Lower lobe of right lung (tissue), 2 donors: ENCODE measurements at regions not wholly inside any gene's neighbourhood (a gene's known extent, or its start where the extent isn't known, plus 50 kb on each side); places are given as distances from the start of the nearest gene placed in this dataset.
A peak's percentile ranks its signal among the peaks of the same experiment; 100 is the strongest.
"Not testable (repeated sequence)": the region's sequence is repeated elsewhere in the genome, so short reads cannot be mapped to it uniquely, and the experiment has no call there.

Experiments
- ATAC-seq, 2 donors: fragments of 200-7000 bp; cut with Tn5 transposase; one replicate each; pipeline ENCODE4 v1.9.1; 2020 to 2022; ENCODE audit warnings: mild to moderate bottlenecking in 2 of 2, moderate library complexity in 2 of 2
- DNase-seq: peaks from one replicate; pipeline ENCODE4 v3.0.0-alpha.2; 2020
- H3K27ac ChIP-seq: fragments of 200-600 bp; one replicate; pipeline ENCODE4 v1.8.0; 2022
- H3K27me3 ChIP-seq: fragments of 200-600 bp; one replicate; pipeline ENCODE4 v1.8.0; 2022; ENCODE audit warnings: low read depth
- H3K36me3 ChIP-seq: fragments of 200-600 bp; one replicate; pipeline ENCODE4 v1.8.0; 2022; ENCODE audit warnings: mild to moderate bottlenecking
- H3K4me1 ChIP-seq: fragments of 200-600 bp; one replicate; pipeline ENCODE4 v1.8.0; 2022
- H3K4me3 ChIP-seq: fragments of 200-600 bp; one replicate; pipeline ENCODE4 v1.8.0; 2022; ENCODE audit warnings: mild to moderate bottlenecking
- H3K9me3 ChIP-seq: fragments of 200-600 bp; one replicate; pipeline ENCODE4 v1.8.0; 2022
- CTCF ChIP-seq: fragments of 200-600 bp; IDR thresholded peaks from one replicate; pipeline ENCODE4 v1.8.0; 2022; ENCODE audit warnings: antibody characterized with exemption, mild to moderate bottlenecking
- intact Hi-C: fragments of 100-400 bp; cut with DNase I; formaldehyde crosslinking; loops from one replicate; pipeline ENCODE4 v1.11.0; 2022
- donor health status: DM: no; HTN: yes; CAD: no; lungs with severe emphysema.

- TF ChIP-seq CTCF = no peak
- Histone ChIP-seq H3K4me1 (no peaks in the 10 kb centered on the region), H3K9me3 (no peaks in the 10 kb centered on the region), H3K36me3 (no peaks in the 10 kb centered on the region), H3K27ac (no peak overlapping the region), H3K27me3 (peaks cover 3% of the 10 kb centered on the region), H3K4me3 (no peak overlapping the region)
- no peak for ATAC-seq
- intact Hi-C loops = no loop called here
- no peak for DNase-seq
These were observed 68.9 kb upstream of the RTL6 start for GRCh38 chr22:44566911-44567310.

- DNase-seq, H3K4me3 ChIP-seq, H3K36me3 ChIP-seq, ATAC-seq, H3K9me3 ChIP-seq, H3K27ac ChIP-seq, H3K4me1 ChIP-seq, intact Hi-C loops, H3K27me3 ChIP-seq: not testable (repeated sequence)
These were observed 64.6 kb upstream of the RTL6 start for GRCh38 chr22:44562651-44563050.

GRCh38 chr22:44561139-44561840, 63.3 kb upstream of the RTL6 start:
- intact Hi-C loops = no loop called here
- H3K27me3 ChIP-seq = peaks cover 13% of the 10 kb centered on the region
- H3K36me3 ChIP-seq = no peaks in the 10 kb centered on the region
- no peak for ATAC-seq
- H3K9me3 ChIP-seq = no peaks in the 10 kb centered on the region
- TF ChIP-seq CTCF = no peak
- no peak overlapping the region for H3K4me3 ChIP-seq
- no peak overlapping the region for H3K27ac ChIP-seq
- no peaks in the 10 kb centered on the region for H3K4me1 ChIP-seq
- peak; percentile 13 for DNase-seq

GRCh38 chr22:44558671-44559070, 60.6 kb upstream of the RTL6 start:
- H3K9me3 ChIP-seq, H3K4me3 ChIP-seq, H3K27ac ChIP-seq, H3K4me1 ChIP-seq, intact Hi-C loops, ATAC-seq, H3K36me3 ChIP-seq: not testable (repeated sequence)
- peaks cover 22% of the 10 kb centered on the region for H3K27me3 ChIP-seq
- peak; percentile 51 for DNase-seq

GRCh38 chr22:44557872-44558271, 59.8 kb upstream of the RTL6 start:
- intact Hi-C loops, H3K4me1 ChIP-seq, H3K4me3 ChIP-seq, H3K27ac ChIP-seq, H3K9me3 ChIP-seq, ATAC-seq, H3K36me3 ChIP-seq: not testable (repeated sequence)
- DNase-seq = peak; percentile 7
- peaks cover 22% of the 10 kb centered on the region for H3K27me3 ChIP-seq

- intact Hi-C loops = no loop called here
- Histone ChIP-seq H3K27ac (no peak overlapping the region), H3K27me3 (peaks cover 22% of the 10 kb centered on the region), H3K4me3 (no peak overlapping the region), H3K4me1 (no peaks in the 10 kb centered on the region), H3K9me3 (no peaks in the 10 kb centered on the region), H3K36me3 (no peaks in the 10 kb centered on the region)
- TF ChIP-seq CTCF = no peak
- DNase-seq (peak; percentile 10), ATAC-seq (no peak)
These were observed 59.2 kb upstream of the RTL6 start for GRCh38 chr22:44557064-44557748.

- Histone ChIP-seq H3K27me3 (peaks cover 22% of the 10 kb centered on the region), H3K9me3 (no peaks in the 10 kb centered on the region), H3K36me3 (no peaks in the 10 kb centered on the region), H3K4me3 (no peak overlapping the region), H3K4me1 (no peaks in the 10 kb centered on the region), H3K27ac (no peak overlapping the region)
- intact Hi-C loops = no loop called here
- DNase-seq = no peak
- no peak for ATAC-seq
- no peak for TF ChIP-seq CTCF
These were observed 57.6 kb upstream of the RTL6 start for GRCh38 chr22:44555597-44555996.
